ENCODE measurements at regions not wholly inside any gene's neighbourhood (a gene's known extent, or its start where the extent isn't known, plus 50 kb on each side); places are given as distances from the start of the nearest gene placed in this dataset.
A peak's percentile ranks its signal among the peaks of the same experiment; 100 is the strongest.
"Not testable (repeated sequence)": the region's sequence is repeated elsewhere in the genome, so short reads cannot be mapped to it uniquely, and the experiment has no call there.

- no peak for DNase-seq (ENCODE audit: low spot score)
These were observed 155.0 kb upstream of the CRBN start for GRCh38 chr3:3334491-3334890.

- DNase-seq (ENCODE audit: low spot score) = no peak
These were observed 154.1 kb upstream of the CRBN start for GRCh38 chr3:3333571-3333970.

GRCh38 chr3:3316521-3316920, 137.0 kb upstream of the CRBN start:
- DNase-seq (ENCODE audit: low spot score) = no peak

- DNase-seq (ENCODE audit: low spot score) = no peak
These were observed 136.4 kb upstream of the CRBN start for GRCh38 chr3:3315846-3316245.

- no peak for DNase-seq (ENCODE audit: low spot score)
These were observed 130.4 kb upstream of the CRBN start for GRCh38 chr3:3309887-3310286.

GRCh38 chr3:3308809-3309208, 129.3 kb upstream of the CRBN start:
- DNase-seq (ENCODE audit: low spot score) = no peak

- no peak for DNase-seq (ENCODE audit: low spot score)
These were observed 128.0 kb upstream of the CRBN start for GRCh38 chr3:3307491-3307890.

GRCh38 chr3:3305841-3306240, 126.3 kb upstream of the CRBN start:
- DNase-seq (ENCODE audit: low spot score) = peak; percentile 81

GRCh38 chr3:3305084-3305483, 125.6 kb upstream of the CRBN start:
- no peak for DNase-seq (ENCODE audit: low spot score)

GRCh38 chr3:3303636-3304035, 124.1 kb upstream of the CRBN start:
- no peak for DNase-seq (ENCODE audit: low spot score)

- DNase-seq (ENCODE audit: low spot score) = no peak
These were observed 123.5 kb upstream of the CRBN start for GRCh38 chr3:3302964-3303363.

GRCh38 chr3:3301476-3301875, 122.0 kb upstream of the CRBN start:
- DNase-seq (ENCODE audit: low spot score) = no peak

GRCh38 chr3:3296979-3297381, 117.5 kb upstream of the CRBN start:
- no peak for DNase-seq (ENCODE audit: low spot score)

- DNase-seq (ENCODE audit: low spot score) = no peak
These were observed 116.1 kb upstream of the CRBN start for GRCh38 chr3:3295586-3295985.

GRCh38 chr3:3291756-3292283, 112.3 kb upstream of the CRBN start:
- not testable (repeated sequence) for DNase-seq (ENCODE audit: low spot score)

- no peak for DNase-seq (ENCODE audit: low spot score)
These were observed 108.8 kb upstream of the CRBN start for GRCh38 chr3:3288255-3288654.

- no peak for DNase-seq (ENCODE audit: low spot score)
These were observed 106.5 kb upstream of the CRBN start for GRCh38 chr3:3286014-3286413.

- no peak for DNase-seq (ENCODE audit: low spot score)
These were observed 101.5 kb upstream of the CRBN start for GRCh38 chr3:3281024-3281423.

- DNase-seq (ENCODE audit: low spot score) = no peak
These were observed 100.9 kb upstream of the CRBN start for GRCh38 chr3:3280396-3280795.

GRCh38 chr3:3278073-3278472, 98.6 kb upstream of the CRBN start:
- DNase-seq (ENCODE audit: low spot score) = no peak

GRCh38 chr3:3276630-3277029, 97.1 kb upstream of the CRBN start:
- no peak for DNase-seq (ENCODE audit: low spot score)

- DNase-seq (ENCODE audit: low spot score) = no peak
These were observed 85.3 kb upstream of the CRBN start for GRCh38 chr3:3264796-3265195.

GRCh38 chr3:3260870-3261269, 81.4 kb upstream of the CRBN start:
- DNase-seq (ENCODE audit: low spot score) = no peak

GRCh38 chr3:3259181-3259580, 79.7 kb upstream of the CRBN start:
- no peak for DNase-seq (ENCODE audit: low spot score)

GRCh38 chr3:3258281-3258680, 78.8 kb upstream of the CRBN start:
- no peak for DNase-seq (ENCODE audit: low spot score)

Measured in kidney tubule cell (primary cell).